ENCODE measurements at regions not wholly inside any gene's neighbourhood (a gene's known extent, or its start where the extent isn't known, plus 50 kb on each side); places are given as distances from the start of the nearest gene placed in this dataset.

DNA sequence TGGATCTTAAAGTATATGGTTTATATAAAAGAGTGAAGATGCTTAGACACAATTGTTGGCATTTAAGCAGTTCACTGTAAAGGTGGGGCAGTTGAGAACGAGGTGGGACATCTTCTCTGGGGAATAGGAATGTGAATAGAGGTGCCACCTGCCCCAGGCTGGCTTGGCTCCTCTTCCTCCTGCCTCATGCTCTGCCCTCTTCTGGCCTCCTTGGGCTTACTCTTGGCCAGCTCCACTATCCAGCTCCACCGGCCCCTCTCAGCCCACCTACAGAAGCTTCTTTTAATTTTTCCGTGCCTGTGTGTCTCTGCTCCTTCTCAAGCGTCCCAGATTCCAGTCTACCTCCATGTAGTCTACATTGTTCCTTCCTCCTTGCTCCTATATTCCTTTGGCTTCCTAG lies 122.1 kb downstream of the NUF2 start:
- peaks cover 2% of the 10 kb centered on the region for H3K27me3 Mint-ChIP-seq (ENCODE audit: unreplicated experiment)
- TF ChIP-seq, protein P1, sequence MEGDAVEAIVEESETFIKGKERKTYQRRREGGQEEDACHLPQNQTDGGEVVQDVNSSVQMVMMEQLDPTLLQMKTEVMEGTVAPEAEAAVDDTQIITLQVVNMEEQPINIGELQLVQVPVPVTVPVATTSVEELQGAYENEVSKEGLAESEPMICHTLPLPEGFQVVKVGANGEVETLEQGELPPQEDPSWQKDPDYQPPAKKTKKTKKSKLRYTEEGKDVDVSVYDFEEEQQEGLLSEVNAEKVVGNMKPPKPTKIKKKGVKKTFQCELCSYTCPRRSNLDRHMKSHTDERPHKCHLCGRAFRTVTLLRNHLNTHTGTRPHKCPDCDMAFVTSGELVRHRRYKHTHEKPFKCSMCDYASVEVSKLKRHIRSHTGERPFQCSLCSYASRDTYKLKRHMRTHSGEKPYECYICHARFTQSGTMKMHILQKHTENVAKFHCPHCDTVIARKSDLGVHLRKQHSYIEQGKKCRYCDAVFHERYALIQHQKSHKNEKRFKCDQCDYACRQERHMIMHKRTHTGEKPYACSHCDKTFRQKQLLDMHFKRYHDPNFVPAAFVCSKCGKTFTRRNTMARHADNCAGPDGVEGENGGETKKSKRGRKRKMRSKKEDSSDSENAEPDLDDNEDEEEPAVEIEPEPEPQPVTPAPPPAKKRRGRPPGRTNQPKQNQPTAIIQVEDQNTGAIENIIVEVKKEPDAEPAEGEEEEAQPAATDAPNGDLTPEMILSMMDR (IDR thresholded peaks at IDR 0.05; ENCODE audit: partially characterized antibody, unreplicated experiment), result no peak
- H3K4me3 Mint-ChIP-seq (ENCODE audit: unreplicated experiment), result no peak overlapping the region
- no peaks in the 10 kb centered on the region for H3K9me3 Mint-ChIP-seq (ENCODE audit: unreplicated experiment)
- H3K36me3 Mint-ChIP-seq (ENCODE audit: unreplicated experiment), result no peaks in the 10 kb centered on the region
- H3K4me1 Mint-ChIP-seq (ENCODE audit: low read depth, unreplicated experiment), result peaks cover 32% of the 10 kb centered on the region
- H3K27ac Mint-ChIP-seq (ENCODE audit: unreplicated experiment), result no peak overlapping the region
- DNase-seq, result no peak

- H3K27ac Mint-ChIP-seq (ENCODE audit: unreplicated experiment), result no peak overlapping the region
- H3K9me3 Mint-ChIP-seq (ENCODE audit: unreplicated experiment), result no peaks in the 10 kb centered on the region
- DNase-seq, result no peak
- H3K36me3 Mint-ChIP-seq (ENCODE audit: unreplicated experiment), result no peaks in the 10 kb centered on the region
- H3K27me3 Mint-ChIP-seq (ENCODE audit: unreplicated experiment), result peaks cover 2% of the 10 kb centered on the region
- no peak overlapping the region for H3K4me3 Mint-ChIP-seq (ENCODE audit: unreplicated experiment)
- peaks cover 29% of the 10 kb centered on the region for H3K4me1 Mint-ChIP-seq (ENCODE audit: low read depth, unreplicated experiment)
- TF ChIP-seq, protein P1 (IDR thresholded peaks at IDR 0.05; ENCODE audit: partially characterized antibody, unreplicated experiment), result no peak
Observed at GRCh38 chr1:163444665-163445064, 122.9 kb downstream of the NUF2 start.

GRCh38 chr1:163450986-163451385 lies 129.2 kb downstream of the NUF2 start:
- Mint-ChIP-seq H3K9me3 (ENCODE audit: unreplicated experiment) (peaks cover 2% of the 10 kb centered on the region), H3K27me3 (ENCODE audit: unreplicated experiment) (no peaks in the 10 kb centered on the region), H3K27ac (ENCODE audit: unreplicated experiment) (no peak overlapping the region), H3K4me3 (ENCODE audit: unreplicated experiment) (no peak overlapping the region), H3K36me3 (ENCODE audit: unreplicated experiment) (no peaks in the 10 kb centered on the region), H3K4me1 (ENCODE audit: low read depth, unreplicated experiment) (peaks cover 15% of the 10 kb centered on the region)
- no peak for DNase-seq
- TF ChIP-seq, protein P1 (IDR thresholded peaks at IDR 0.05; ENCODE audit: partially characterized antibody, unreplicated experiment), result no peak

DNA sequence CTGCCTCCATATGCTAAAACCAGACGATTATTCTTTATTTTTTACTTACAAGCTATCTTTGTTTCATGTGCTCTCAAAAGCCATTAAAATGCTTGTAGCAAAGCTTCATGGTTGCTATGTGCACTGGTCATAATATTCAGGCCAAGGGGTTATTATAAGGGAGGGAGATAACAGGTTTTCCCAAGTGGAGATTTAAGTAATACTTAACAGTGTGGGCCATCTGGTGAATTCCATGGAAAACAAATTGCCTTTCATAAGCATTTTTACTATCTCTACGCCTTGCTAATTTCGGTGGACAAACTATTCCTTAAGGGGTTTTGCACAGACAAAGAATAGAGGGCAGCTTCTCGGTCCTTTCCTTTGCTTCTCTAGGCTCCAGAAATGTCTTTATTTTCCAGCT lies 137.8 kb downstream of the NUF2 start:
- Mint-ChIP-seq H3K27ac (ENCODE audit: unreplicated experiment) (peak overlapping the region; percentile 30), H3K9me3 (ENCODE audit: unreplicated experiment) (peaks cover 3% of the 10 kb centered on the region), H3K27me3 (ENCODE audit: unreplicated experiment) (no peaks in the 10 kb centered on the region), H3K4me1 (ENCODE audit: low read depth, unreplicated experiment) (peaks cover 14% of the 10 kb centered on the region), H3K4me3 (ENCODE audit: unreplicated experiment) (peak overlapping the region; percentile 31), H3K36me3 (ENCODE audit: unreplicated experiment) (no peaks in the 10 kb centered on the region)
- TF ChIP-seq, protein P1 (IDR thresholded peaks at IDR 0.05; ENCODE audit: partially characterized antibody, unreplicated experiment), result no peak
- no peak for DNase-seq

DNA sequence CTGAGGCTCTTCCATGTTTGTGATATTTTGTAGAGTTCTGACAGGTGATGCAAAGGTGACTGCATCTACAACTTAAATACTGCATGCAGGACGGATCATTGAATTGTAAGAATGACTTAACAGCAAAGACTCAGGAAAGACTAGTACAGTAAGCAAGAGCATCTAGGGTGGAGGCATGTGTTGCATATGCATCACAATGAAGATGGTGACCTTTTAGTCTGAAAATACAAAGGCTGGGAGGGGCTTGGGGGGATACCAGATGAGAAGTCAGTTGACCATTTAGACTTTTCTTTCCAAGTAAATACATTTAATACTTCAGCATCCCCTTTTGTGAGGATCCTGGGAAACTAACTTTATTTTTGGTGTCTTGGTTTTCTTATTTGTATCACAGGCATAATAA lies 145.5 kb downstream of the NUF2 start:
- Mint-ChIP-seq H3K9me3 (ENCODE audit: unreplicated experiment) (no peaks in the 10 kb centered on the region), H3K4me1 (ENCODE audit: low read depth, unreplicated experiment) (no peaks in the 10 kb centered on the region), H3K36me3 (ENCODE audit: unreplicated experiment) (no peaks in the 10 kb centered on the region), H3K27ac (ENCODE audit: unreplicated experiment) (no peak overlapping the region), H3K27me3 (ENCODE audit: unreplicated experiment) (no peaks in the 10 kb centered on the region), H3K4me3 (ENCODE audit: unreplicated experiment) (no peak overlapping the region)
- DNase-seq, result no peak
- TF ChIP-seq, protein P1 (IDR thresholded peaks at IDR 0.05; ENCODE audit: partially characterized antibody, unreplicated experiment), result no peak
